Ammon's horn (tissue), 1 donor: ENCODE measurements at regions not wholly inside any gene's neighbourhood (a gene's known extent, or its start where the extent isn't known, plus 50 kb on each side); places are given as distances from the start of the nearest gene placed in this dataset.
"Not testable (repeated sequence)": the region's sequence is repeated elsewhere in the genome, so short reads cannot be mapped to it uniquely, and the experiment has no call there.

ENCODE experiments used
- DNase-seq: peaks from one replicate; pipeline ENCODE4 v3.0.0-alpha.2; 2016; ENCODE audit warnings: low spot score

DNA sequence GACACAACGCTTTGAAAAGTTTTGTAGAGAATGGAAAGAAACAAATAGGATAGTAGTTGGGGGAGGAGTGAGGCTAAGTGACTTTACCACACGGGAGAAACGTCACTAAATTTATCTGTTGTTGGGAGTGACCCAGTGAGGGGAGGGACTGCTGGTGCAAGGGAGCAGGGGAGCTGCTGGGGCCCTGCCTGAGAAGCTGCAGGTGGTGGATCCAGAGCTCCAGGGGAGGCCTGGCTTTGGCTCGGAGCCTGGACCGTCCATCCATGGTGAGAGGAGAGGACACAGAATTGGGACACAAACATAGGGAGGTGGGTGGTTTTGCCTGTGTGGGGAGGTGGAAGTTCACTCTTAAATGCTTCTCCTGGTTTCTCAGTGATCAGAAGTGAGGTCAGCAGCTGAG is 107.6 kb downstream of the GOSR1 start:
- no peak for DNase-seq

DNA sequence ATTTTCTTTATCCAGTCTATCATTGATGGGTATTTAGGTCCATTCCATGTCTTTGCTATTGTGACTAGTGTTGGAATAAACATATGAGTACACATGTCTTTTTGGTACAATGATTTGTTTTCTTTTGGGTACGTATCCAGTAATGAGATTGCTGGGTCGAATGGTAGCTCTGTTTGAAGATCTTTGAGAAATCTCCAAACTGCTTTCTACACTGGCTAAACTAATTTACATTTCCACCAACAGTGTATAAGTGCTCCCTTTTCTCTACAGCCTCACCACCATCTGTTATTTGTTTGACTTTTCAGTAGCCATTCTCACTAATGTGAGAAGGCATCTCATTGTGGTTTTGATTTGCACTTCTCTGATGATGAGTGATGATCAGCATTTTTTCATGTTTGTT is 103.7 kb downstream of the GOSR1 start:
- no peak for DNase-seq

DNA sequence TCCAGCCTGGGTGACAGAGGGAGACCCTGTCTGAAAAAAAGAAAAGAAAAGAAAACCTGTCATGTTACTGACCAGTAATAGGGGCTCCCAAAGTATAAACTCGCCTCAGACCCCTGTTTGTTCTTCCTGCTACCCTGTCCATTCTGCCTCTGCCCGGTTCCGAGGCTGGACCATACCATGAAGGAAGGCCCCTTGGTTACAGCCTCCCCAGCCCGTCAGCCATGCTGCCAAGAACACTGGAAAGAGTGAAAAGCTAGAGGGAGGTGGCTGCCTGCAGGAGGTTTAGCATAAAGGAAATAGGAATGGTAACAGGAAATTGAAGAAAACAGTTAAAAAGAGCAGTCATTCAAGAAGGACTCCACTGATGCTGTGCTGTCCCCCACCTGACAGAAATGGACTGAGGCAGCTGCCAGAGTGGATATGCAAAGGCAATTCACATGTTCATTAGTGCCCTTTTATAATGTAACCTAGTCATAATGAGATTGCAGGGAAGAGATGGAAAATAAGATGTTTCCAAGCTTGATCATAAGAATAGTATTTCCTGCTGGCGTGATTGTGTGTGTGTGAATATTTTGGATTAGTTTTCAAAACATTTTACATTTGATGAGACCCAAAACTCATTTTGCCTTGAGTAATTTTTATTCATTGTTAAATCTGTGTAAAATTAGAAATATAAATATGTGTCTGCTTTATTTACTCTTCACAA is 102.6 kb downstream of the GOSR1 start:
- no peak for DNase-seq

DNA sequence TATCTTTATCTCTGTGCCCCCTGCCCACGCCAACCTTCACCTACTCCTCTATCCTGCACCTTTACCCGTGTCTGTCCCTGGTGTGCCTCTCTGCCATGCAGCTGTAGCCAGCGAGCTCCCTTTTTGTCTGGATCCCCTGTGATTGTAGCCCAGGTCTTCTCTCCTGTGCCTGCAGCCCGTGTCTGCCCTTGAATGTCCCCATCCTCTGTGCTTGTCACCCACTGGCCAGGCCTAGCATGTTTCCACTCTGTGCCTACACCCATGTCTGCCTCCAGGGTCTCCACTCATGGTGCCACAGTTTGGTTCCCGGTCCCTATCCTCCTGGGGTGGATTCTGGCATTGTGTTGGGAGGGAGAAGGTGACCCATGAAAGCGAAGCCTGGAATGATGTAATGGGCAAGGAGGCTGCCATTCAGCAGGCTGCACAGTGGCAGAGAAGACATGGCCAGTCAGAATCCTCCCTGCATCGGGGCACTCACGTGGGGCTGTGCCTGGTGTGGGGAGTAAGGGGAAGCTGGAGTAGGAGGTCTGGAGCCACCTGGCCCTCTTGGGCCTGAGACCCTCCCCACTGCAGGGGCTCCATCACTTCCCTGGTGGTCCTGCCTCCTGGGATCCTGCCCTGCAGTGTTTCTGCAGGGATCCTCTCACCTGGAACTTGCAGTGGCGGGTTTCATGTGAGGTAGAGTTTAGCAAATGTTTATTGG is 101.0 kb downstream of the GOSR1 start:
- not testable (repeated sequence) for DNase-seq
